Ramos (cell line): ENCODE measurements at regions not wholly inside any gene's neighbourhood (a gene's known extent, or its start where the extent isn't known, plus 50 kb on each side); places are given as distances from the start of the nearest gene placed in this dataset.

Experiments used
- in situ Hi-C: fragments of 300-500 bp; cut with MboI; formaldehyde crosslinking; loops from one replicate; pipeline ENCODE4 v1.14.3; 2022; ENCODE audit warnings: low sequenced_read_pairs; ENCODE audit not compliant: unreplicated experiment

DNA sequence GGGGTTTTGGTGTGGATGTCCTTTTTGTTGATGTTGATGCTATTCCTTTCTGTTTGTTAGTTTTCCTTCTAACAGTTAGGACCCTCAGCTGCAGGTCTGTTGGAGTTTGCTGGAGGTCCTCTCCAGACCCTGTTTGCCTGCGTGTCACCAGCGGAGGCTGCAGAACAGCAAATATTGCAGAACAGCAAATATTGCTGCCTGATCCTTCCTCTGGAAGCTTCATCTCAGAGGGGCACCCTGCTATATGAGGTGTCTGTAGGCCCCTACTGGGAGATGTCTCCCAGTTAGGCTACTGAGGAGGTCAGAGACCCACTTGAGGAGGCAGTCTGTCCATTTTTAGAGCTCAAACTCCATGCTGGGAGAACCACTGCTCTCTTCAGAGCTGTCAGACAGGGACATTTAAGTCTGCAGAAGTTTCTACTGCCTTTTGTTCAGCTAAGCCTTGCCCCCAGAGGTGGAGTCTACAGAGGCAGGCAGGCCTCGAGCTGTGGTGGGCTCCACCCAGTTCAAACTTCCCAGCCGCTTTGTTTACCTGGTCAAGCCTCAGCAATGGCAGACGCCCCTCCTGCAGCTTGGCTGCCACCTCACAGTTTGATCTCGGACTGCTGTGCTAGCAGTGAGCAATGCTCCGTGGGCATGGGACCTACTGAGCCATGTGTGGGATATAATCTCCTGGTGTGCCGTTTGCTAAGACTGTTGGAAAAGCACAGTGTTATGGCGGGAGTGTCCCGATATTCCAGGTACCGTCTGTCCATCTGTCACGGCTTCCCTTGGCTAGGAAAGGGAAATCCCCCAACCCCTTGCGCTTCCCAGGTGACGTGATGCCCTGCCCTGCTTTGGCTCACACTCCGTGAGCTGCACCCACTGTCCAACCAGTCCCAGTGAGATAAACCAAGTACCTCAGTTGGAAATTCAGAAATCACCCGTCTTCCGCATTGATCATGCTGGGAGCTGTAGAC, 56.4 kb upstream of the CRYM start:
- in situ Hi-C loops: loop anchor here (10.0 kb wide), 1 partner anchor 1360 kb away; no protein-coding TSS in a partner anchor

DNA sequence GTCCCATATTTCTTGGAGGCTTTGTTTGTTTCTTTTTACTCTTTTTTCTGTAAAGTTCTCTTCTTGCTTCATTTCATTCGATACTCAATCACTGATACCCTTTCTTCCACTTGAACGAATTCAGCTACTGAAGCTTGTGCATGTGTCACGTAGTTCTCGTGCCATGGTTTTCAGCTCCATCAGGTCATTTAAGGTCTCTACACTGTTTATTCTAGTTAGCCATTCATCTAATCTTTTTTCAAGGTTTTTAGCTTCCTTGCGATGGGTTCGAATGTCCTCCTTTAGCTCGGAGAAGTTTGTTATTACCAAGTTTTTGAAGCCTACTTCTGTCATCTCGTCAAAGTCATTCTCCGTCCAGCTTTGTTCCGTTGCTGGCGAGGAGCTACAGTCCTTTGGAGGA, 55.6 kb upstream of the CRYM start:
- in situ Hi-C loops: loop anchor here (10.0 kb wide), 1 partner anchor 1361 kb away; no protein-coding TSS in a partner anchor
